Ascending aorta (tissue), 2 donors: ENCODE measurements at regions not wholly inside any gene's neighbourhood (a gene's known extent, or its start where the extent isn't known, plus 50 kb on each side); places are given as distances from the start of the nearest gene placed in this dataset.
A peak's percentile ranks its signal among the peaks of the same experiment; 100 is the strongest.

Experiments
- DNase-seq, 2 donors: peaks; one replicate each; pipeline ENCODE4 v3.0.0-alpha.2; 2019; ENCODE audit warnings: low spot score in 2 of 2
- H3K27ac ChIP-seq, 2 donors: fragments of 200-600 bp; sonication (generic); one replicate each; pipeline ENCODE4 v1.5.1; 2016 to 2017; ENCODE audit warnings: mild to moderate bottlenecking in 1 of 2
- H3K27me3 ChIP-seq: fragments of 200-600 bp; sonication (generic); one replicate; pipeline ENCODE4 v1.5.1; 2017
- H3K36me3 ChIP-seq, 2 donors: fragments of 200-600 bp; sonication (generic); one replicate each; pipeline ENCODE4 v1.5.1; 2016
- H3K4me1 ChIP-seq, 2 donors: fragments of 200-600 bp; sonication (generic); one replicate each; pipeline ENCODE4 v1.5.1; 2016 to 2017; ENCODE audit warnings: mild to moderate bottlenecking in 1 of 2
- H3K4me3 ChIP-seq, 2 donors: fragments of 200-600 bp; sonication (generic); one replicate each; pipeline ENCODE4 v1.5.1; 2016 to 2017; ENCODE audit warnings: mild to moderate bottlenecking in 1 of 2
- H3K9me3 ChIP-seq, 2 donors: fragments of 200-600 bp; sonication (generic); one replicate each; pipeline ENCODE4 v1.5.1; 2016
- intact Hi-C: fragments of 100-400 bp; cut with DNase I; formaldehyde crosslinking; loops from one replicate; pipeline ENCODE4 v1.15.1; 2023
- TF ChIP-seq, protein P1 (sequence below), 3 experiments: fragments of 200-600 bp in 2 of 3; fragments of 450-650 bp in 1 of 3; sonication (generic) in 2 of 3; IDR thresholded peaks; one replicate each; pipeline ENCODE4 v1.5.1; 2016 to 2019; ENCODE audit warnings: antibody characterized with exemption in 3 of 3, mild to moderate bottlenecking in 1 of 3, moderate library complexity in 1 of 3

- TF ChIP-seq, protein P1, sequence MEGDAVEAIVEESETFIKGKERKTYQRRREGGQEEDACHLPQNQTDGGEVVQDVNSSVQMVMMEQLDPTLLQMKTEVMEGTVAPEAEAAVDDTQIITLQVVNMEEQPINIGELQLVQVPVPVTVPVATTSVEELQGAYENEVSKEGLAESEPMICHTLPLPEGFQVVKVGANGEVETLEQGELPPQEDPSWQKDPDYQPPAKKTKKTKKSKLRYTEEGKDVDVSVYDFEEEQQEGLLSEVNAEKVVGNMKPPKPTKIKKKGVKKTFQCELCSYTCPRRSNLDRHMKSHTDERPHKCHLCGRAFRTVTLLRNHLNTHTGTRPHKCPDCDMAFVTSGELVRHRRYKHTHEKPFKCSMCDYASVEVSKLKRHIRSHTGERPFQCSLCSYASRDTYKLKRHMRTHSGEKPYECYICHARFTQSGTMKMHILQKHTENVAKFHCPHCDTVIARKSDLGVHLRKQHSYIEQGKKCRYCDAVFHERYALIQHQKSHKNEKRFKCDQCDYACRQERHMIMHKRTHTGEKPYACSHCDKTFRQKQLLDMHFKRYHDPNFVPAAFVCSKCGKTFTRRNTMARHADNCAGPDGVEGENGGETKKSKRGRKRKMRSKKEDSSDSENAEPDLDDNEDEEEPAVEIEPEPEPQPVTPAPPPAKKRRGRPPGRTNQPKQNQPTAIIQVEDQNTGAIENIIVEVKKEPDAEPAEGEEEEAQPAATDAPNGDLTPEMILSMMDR (IDR thresholded peaks at IDR 0.05) = no peak
- H3K4me3 ChIP-seq = no peak overlapping the region
- no peaks in the 10 kb centered on the region for H3K27me3 ChIP-seq
- H3K36me3 ChIP-seq = no peaks in the 10 kb centered on the region
- DNase-seq = peak in 1 of 2 donors; percentile 76
- no peaks in the 10 kb centered on the region for H3K9me3 ChIP-seq
- H3K4me1 ChIP-seq = peaks cover 19 to 45% of the 10 kb centered on the region in 2 donors
- H3K27ac ChIP-seq = peak overlapping the region; percentile 73 to 79
- intact Hi-C loops = loop anchor here (5.0 kb wide), 1 partner anchor 393 kb away; the partner anchor contains the start of gene RAB28
Measured at GRCh38 chr4:13088726-13089658, 395.1 kb downstream of the RAB28 start.

- H3K4me1 ChIP-seq = peaks cover 14 to 42% of the 10 kb centered on the region in 2 donors
- no peaks in the 10 kb centered on the region for H3K9me3 ChIP-seq
- intact Hi-C loops = loop anchor here (5.0 kb wide), 1 partner anchor 395 kb away; the partner anchor contains the start of gene RAB28
Measured at GRCh38 chr4:13087041-13087440, 397.1 kb downstream of the RAB28 start.

GRCh38 chr4:13084210-13084609 is 399.9 kb downstream of the RAB28 start:
- no peaks in the 10 kb centered on the region for H3K27me3 ChIP-seq
- H3K4me1 ChIP-seq = peaks cover 4 to 30% of the 10 kb centered on the region in 2 donors
- intact Hi-C loops = no loop called here
- no peak overlapping the region for H3K4me3 ChIP-seq
- no peaks in the 10 kb centered on the region for H3K36me3 ChIP-seq
- TF ChIP-seq, protein P1 (IDR thresholded peaks at IDR 0.05) = no peak
- H3K27ac ChIP-seq = no peak overlapping the region
- no peak for DNase-seq
- H3K9me3 ChIP-seq = no peaks in the 10 kb centered on the region

More at GRCh38 chr4:13087041-13087440, 397.1 kb downstream of the RAB28 start:
- Histone ChIP-seq H3K27me3 (no peaks in the 10 kb centered on the region), H3K4me3 (no peak overlapping the region), H3K27ac (no peak overlapping the region), H3K36me3 (no peaks in the 10 kb centered on the region)
- TF ChIP-seq, protein P1 (IDR thresholded peaks at IDR 0.05) = no peak
- no peak for DNase-seq

GRCh38 chr4:13081830-13082229 is 402.3 kb downstream of the RAB28 start:
- Histone ChIP-seq H3K9me3 (no peaks in the 10 kb centered on the region), H3K27ac (peak overlapping the region in 1 of 2 donors; percentile 57), H3K36me3 (no peaks in the 10 kb centered on the region), H3K4me1 (peaks cover 0 to 10% of the 10 kb centered on the region in 2 donors), H3K27me3 (no peaks in the 10 kb centered on the region), H3K4me3 (no peak overlapping the region)
- intact Hi-C loops = no loop called here
- TF ChIP-seq, protein P1 (IDR thresholded peaks at IDR 0.05) = no peak
- DNase-seq = no peak

DNA sequence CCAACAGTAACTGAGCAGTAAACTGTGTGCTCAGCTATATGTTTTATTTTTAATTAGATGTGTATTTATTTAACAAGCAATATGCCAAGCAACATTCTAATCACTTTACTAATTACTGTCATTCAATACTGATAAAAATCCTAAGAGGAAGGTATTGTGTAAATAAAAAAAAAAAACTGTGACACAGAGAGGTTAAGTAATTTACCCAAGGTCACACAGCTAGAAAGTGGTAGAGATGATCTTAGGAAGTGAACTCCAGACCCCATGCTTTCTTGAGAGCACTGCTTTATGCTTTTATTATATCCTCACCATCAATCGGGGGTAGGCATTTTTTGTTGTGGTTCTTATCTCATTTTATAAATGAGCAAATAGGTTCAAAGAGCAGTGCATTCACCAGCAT is 417.1 kb downstream of the RAB28 start:
- Histone ChIP-seq H3K4me3 (no peak overlapping the region), H3K4me1 (no peaks in the 10 kb centered on the region), H3K27ac (no peak overlapping the region), H3K36me3 (no peaks in the 10 kb centered on the region), H3K27me3 (no peaks in the 10 kb centered on the region), H3K9me3 (no peaks in the 10 kb centered on the region)
- no peak for DNase-seq
- intact Hi-C loops = no loop called here
- TF ChIP-seq, protein P1 (IDR thresholded peaks at IDR 0.05) = no peak
